Astrocyte (in vitro differentiated cells and primary cell): ENCODE measurements at regions not wholly inside any gene's neighbourhood (a gene's known extent, or its start where the extent isn't known, plus 50 kb on each side); places are given as distances from the start of the nearest gene placed in this dataset.
"Not testable (repeated sequence)": the region's sequence is repeated elsewhere in the genome, so short reads cannot be mapped to it uniquely, and the experiment has no call there.

Experiments
- DNase-seq: peaks from one replicate; pipeline ENCODE4 v3.0.0-alpha.2; 2010; ENCODE audit warnings: low read depth
- FAIRE-seq: peaks from 2 replicates; lab custom pipeline; 2011; peaks lifted over from hg19 to GRCh38; lab: Jason Lieb, UNC
- H2AFZ ChIP-seq: 2 replicates; pipeline ENCODE4 v1.6.0; 2012; ENCODE audit warnings: low read depth, low read length, inconsistent platforms
- H3K27ac ChIP-seq: 2 replicates; pipeline ENCODE4 v1.5.1; 2011; ENCODE audit warnings: low read depth, low read length, inconsistent platforms
- H3K27me3 ChIP-seq: 2 replicates; pipeline ENCODE4 v1.6.0; 2011; ENCODE audit warnings: low read length, inconsistent platforms; ENCODE audit not compliant: insufficient read depth
- H3K36me3 ChIP-seq: 2 replicates; pipeline ENCODE4 v1.5.1; 2011; ENCODE audit warnings: low read length, inconsistent platforms; ENCODE audit not compliant: insufficient read depth
- H3K4me1 ChIP-seq: 2 replicates; pipeline ENCODE4 v1.5.1; 2011; ENCODE audit warnings: low read length, inconsistent platforms; ENCODE audit not compliant: insufficient read depth
- H3K4me2 ChIP-seq: 2 replicates; pipeline ENCODE4 v1.6.0; 2012; ENCODE audit warnings: low read length, inconsistent platforms
- H3K4me3 ChIP-seq: 2 replicates; pipeline ENCODE4 v1.5.1; 2011; ENCODE audit warnings: low read depth, mild to moderate bottlenecking, low read length, inconsistent platforms; ENCODE audit not compliant: insufficient read depth
- H3K79me2 ChIP-seq: 2 replicates; pipeline ENCODE4 v1.6.0; 2012; ENCODE audit warnings: mild to moderate bottlenecking, low read length, inconsistent platforms; ENCODE audit not compliant: insufficient read depth
- H3K9ac ChIP-seq: 2 replicates; pipeline ENCODE4 v1.6.0; 2012; ENCODE audit warnings: mild to moderate bottlenecking, low read length, inconsistent platforms
- H3K9me3 ChIP-seq: 2 replicates; pipeline ENCODE4 v1.5.1; 2012; ENCODE audit warnings: low read depth, mild to moderate bottlenecking, low read length, inconsistent platforms; ENCODE audit not compliant: insufficient read depth
- H4K20me1 ChIP-seq: 2 replicates; pipeline ENCODE4 v1.6.0; 2012; ENCODE audit warnings: low read length, inconsistent platforms; ENCODE audit not compliant: insufficient read depth
- H3K27ac Mint-ChIP-seq: one replicate; pipeline ENCODE4 v1.8.0; 2021; ENCODE audit warnings: mild to moderate bottlenecking, mixed read lengths; ENCODE audit not compliant: unreplicated experiment
- H3K27me3 Mint-ChIP-seq: one replicate; pipeline ENCODE4 v1.8.0; 2021; ENCODE audit warnings: low read depth, mixed read lengths; ENCODE audit not compliant: unreplicated experiment
- H3K36me3 Mint-ChIP-seq: one replicate; pipeline ENCODE4 v1.8.0; 2021; ENCODE audit warnings: low read depth, mixed read lengths; ENCODE audit not compliant: unreplicated experiment
- H3K4me1 Mint-ChIP-seq: one replicate; pipeline ENCODE4 v1.8.0; 2021; ENCODE audit warnings: low read depth, mixed read lengths; ENCODE audit not compliant: unreplicated experiment
- H3K4me3 Mint-ChIP-seq: one replicate; pipeline ENCODE4 v1.8.0; 2021; ENCODE audit warnings: mild to moderate bottlenecking, moderate library complexity, mixed read lengths; ENCODE audit not compliant: unreplicated experiment
- H3K9me3 Mint-ChIP-seq: one replicate; pipeline ENCODE4 v1.8.0; 2021; ENCODE audit warnings: mild to moderate bottlenecking, mixed read lengths; ENCODE audit not compliant: unreplicated experiment
- CTCF ChIP-seq: IDR thresholded peaks from 2 replicates; pipeline ENCODE4 v1.5.1; 2011; ENCODE audit warnings: low read depth, mild to moderate bottlenecking, inconsistent platforms, low read length, moderate library complexity; ENCODE audit not compliant: insufficient read depth
- EZH2 ChIP-seq: IDR thresholded peaks from 2 replicates; pipeline ENCODE4 v1.6.1; 2012; ENCODE audit warnings: mild to moderate bottlenecking, low read length, inconsistent platforms; ENCODE audit not compliant: insufficient read depth

DNA sequence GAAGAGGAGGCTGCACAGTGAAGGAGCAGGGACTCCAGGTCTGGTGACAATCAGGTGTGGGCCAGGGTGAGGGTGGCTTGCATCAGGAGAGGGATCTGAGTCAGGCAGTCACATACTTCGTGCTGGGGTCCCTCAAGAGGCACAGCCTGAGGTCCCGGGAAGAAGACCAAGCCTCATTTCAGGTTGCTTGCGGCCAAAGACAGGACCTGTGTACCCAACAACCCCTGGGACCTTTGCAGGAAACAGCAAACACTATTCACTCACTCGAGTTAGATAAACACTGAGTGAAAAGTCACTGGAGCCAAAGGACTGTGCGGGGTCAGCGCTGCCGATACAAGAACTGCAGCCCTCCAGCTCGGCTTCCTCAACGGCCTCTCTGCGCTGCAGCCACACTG is 104.4 kb downstream of the SINHCAF start:
- Mint-ChIP-seq H3K9me3 (peaks cover 11% of the 10 kb centered on the region), H3K27ac (peak overlapping the region; percentile 21)

DNA sequence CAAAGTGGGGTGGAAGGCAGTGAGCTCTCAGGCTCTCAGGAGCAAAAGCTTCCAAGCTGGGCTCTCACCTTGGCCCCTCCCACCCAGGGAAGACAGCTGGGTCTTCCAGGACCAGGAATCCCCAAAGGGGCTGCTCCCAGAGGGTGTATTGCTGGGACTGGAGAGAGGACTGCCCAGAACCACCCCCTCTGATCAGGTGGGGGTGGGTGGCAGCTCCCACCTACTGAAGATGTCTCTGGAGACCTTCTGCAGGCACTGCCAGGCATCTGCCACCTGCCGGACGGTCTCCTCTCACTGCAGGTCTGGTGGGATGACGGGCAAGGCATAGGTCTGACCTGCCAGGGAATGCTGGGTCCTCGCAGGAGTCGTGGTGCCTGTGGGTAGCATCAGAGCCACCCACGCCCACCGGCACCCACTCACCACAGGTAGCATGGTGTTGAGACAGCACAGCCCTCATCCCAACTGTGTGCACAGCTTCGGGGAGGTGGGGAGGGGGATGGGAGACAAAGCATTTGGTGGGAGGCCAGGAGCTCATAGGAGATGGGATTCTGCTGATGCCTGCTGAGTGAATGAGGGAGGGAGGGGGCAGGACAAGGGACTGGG is 103.2 kb downstream of the SINHCAF start:
- Histone ChIP-seq H3K9me3 (no peaks in the 10 kb centered on the region), H2AFZ (no peak overlapping the region), H4K20me1 (no peaks in the 10 kb centered on the region), H3K27me3 (peaks cover 2% of the 10 kb centered on the region), H3K79me2 (no peaks in the 10 kb centered on the region), H3K4me3 (no peak overlapping the region), H3K4me2 (no peak overlapping the region), H3K4me1 (no peaks in the 10 kb centered on the region), H3K36me3 (no peaks in the 10 kb centered on the region), H3K9ac (no peak overlapping the region), H3K27ac (no peak overlapping the region)
- Mint-ChIP-seq H3K4me1 (peaks cover 9% of the 10 kb centered on the region), H3K9me3 (peaks cover 6% of the 10 kb centered on the region), H3K36me3 (peaks cover 2% of the 10 kb centered on the region), H3K27ac (no peak overlapping the region), H3K4me3 (no peak overlapping the region), H3K27me3 (peaks cover 46% of the 10 kb centered on the region)
- TF ChIP-seq CTCF = no peak
- no peak for FAIRE-seq
- DNase-seq = no peak

More for the DNA sequence above, 104.4 kb downstream of the SINHCAF start:
- no peak overlapping the region for H3K4me2 ChIP-seq
- no peak overlapping the region for H3K4me3 ChIP-seq
- H2AFZ ChIP-seq = no peak overlapping the region
- H3K27ac ChIP-seq = no peak overlapping the region
- no peaks in the 10 kb centered on the region for H4K20me1 ChIP-seq
- peaks cover 9% of the 10 kb centered on the region for H3K27me3 ChIP-seq
- H3K9me3 ChIP-seq = no peaks in the 10 kb centered on the region
- Mint-ChIP-seq H3K27me3 (peaks cover 47% of the 10 kb centered on the region), H3K36me3 (peaks cover 2% of the 10 kb centered on the region), H3K4me3 (no peak overlapping the region), H3K4me1 (peaks cover 9% of the 10 kb centered on the region)
- TF ChIP-seq EZH2 = no peak
- TF ChIP-seq CTCF = no peak
- FAIRE-seq (no peak), DNase-seq (no peak)
- H3K4me1 ChIP-seq = no peaks in the 10 kb centered on the region
- H3K9ac ChIP-seq = no peak overlapping the region
- H3K79me2 ChIP-seq = no peaks in the 10 kb centered on the region
- no peaks in the 10 kb centered on the region for H3K36me3 ChIP-seq

DNA sequence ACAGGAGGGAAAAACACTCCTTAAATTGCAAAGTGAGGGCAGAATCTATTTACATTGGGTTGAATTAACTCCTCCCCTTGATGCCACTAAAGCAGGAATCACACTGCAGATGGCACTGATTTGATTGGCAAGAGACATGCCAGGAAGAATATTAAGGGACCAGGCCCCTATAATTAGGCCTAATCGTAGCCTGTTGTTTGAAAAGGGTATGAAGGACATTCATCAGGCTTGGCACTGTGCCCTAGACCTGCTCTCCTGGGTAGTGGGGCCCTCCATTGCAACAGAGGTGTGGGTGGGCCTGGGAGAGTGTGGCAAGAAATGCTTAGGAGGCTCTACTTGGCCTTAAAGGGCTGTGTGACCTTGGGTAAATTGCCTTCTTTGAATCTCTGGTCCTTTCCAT is 102.3 kb downstream of the SINHCAF start:
- not testable (repeated sequence) for H3K36me3 Mint-ChIP-seq, H3K4me3 Mint-ChIP-seq, H3K9ac ChIP-seq, H3K4me3 ChIP-seq, H3K4me1 Mint-ChIP-seq, DNase-seq, H3K9me3 Mint-ChIP-seq, H4K20me1 ChIP-seq, H3K27ac Mint-ChIP-seq, H3K9me3 ChIP-seq, FAIRE-seq, H3K4me2 ChIP-seq, H3K79me2 ChIP-seq, H3K27ac ChIP-seq, H3K4me1 ChIP-seq, H2AFZ ChIP-seq, H3K36me3 ChIP-seq, H3K27me3 ChIP-seq
- H3K27me3 Mint-ChIP-seq = peaks cover 38% of the 10 kb centered on the region
